Neural cell (in vitro differentiated cells): ENCODE measurements at regions not wholly inside any gene's neighbourhood (a gene's known extent, or its start where the extent isn't known, plus 50 kb on each side); places are given as distances from the start of the nearest gene placed in this dataset.

ENCODE experiments used
- H2AFZ ChIP-seq: fragments of 200-600, 300-800 bp; sonication (generic), shearing (Covaris generic); 2 replicates; pipeline ENCODE4 v1.6.0; 2014; ENCODE audit warnings: low read depth, mild to moderate bottlenecking, antibody characterized with exemption, low read length, moderate library complexity
- H3F3A ChIP-seq: fragments of 200-600 bp; shearing (Covaris generic); 2 replicates; pipeline ENCODE4 v1.6.1; 2016; ENCODE audit warnings: mild to moderate bottlenecking, moderate library complexity, mixed read lengths, antibody characterized with exemption, low read length; ENCODE audit not compliant: insufficient read depth, poor library complexity, severe bottlenecking
- H3K27ac ChIP-seq: fragments of 200-600, 300-800 bp; sonication (generic), shearing (Covaris generic); 2 replicates; pipeline ENCODE4 v1.5.1; 2014; ENCODE audit warnings: mild to moderate bottlenecking, low read length, moderate library complexity
- H3K27me3 ChIP-seq: fragments of 300-800, 200-600 bp; sonication (generic), shearing (Covaris generic); 2 replicates; pipeline ENCODE4 v1.6.0; 2014; ENCODE audit warnings: mild to moderate bottlenecking, low read depth, low read length, moderate library complexity; ENCODE audit not compliant: insufficient read depth
- H3K36me3 ChIP-seq: fragments of 300-800, 200-600 bp; sonication (generic), shearing (Covaris generic); 2 replicates; pipeline ENCODE4 v1.5.1; 2014; ENCODE audit warnings: mild to moderate bottlenecking, antibody characterized with exemption, low read length, moderate library complexity; ENCODE audit not compliant: insufficient read depth
- H3K4me2 ChIP-seq: fragments of 300-800, 200-600 bp; sonication (generic), shearing (Covaris generic); 2 replicates; pipeline ENCODE4 v1.6.0; 2014; ENCODE audit warnings: mild to moderate bottlenecking, low read length
- H3K4me3 ChIP-seq: fragments of 300-800, 200-600 bp; sonication (generic), shearing (Covaris generic); 2 replicates; pipeline ENCODE4 v1.5.1; 2014; ENCODE audit warnings: mild to moderate bottlenecking, low read length, moderate library complexity
- H3K79me2 ChIP-seq: fragments of 200-600 bp; shearing (Covaris generic); replicated peaks from 2 replicates; pipeline ENCODE4 v1.6.0; 2014; ENCODE audit warnings: mild to moderate bottlenecking, low read length, moderate library complexity; ENCODE audit not compliant: insufficient read depth
- H3K9ac ChIP-seq: fragments of 300-800, 200-600 bp; sonication (generic), shearing (Covaris generic); 2 replicates; pipeline ENCODE4 v1.6.1; 2016; ENCODE audit warnings: mild to moderate bottlenecking, low read length, mixed read lengths
- H3K9me2 ChIP-seq: fragments of 200-600 bp; shearing (Covaris generic); 2 replicates; pipeline ENCODE4 v1.6.1; 2016; ENCODE audit warnings: mild to moderate bottlenecking, low read length, mixed read lengths; ENCODE audit not compliant: insufficient read depth
- H3K9me3 ChIP-seq: fragments of 200-600, 300-800 bp; sonication (generic), shearing (Covaris generic); 2 replicates; pipeline ENCODE4 v1.6.1; 2016; ENCODE audit warnings: mild to moderate bottlenecking, mixed run types, low read length, moderate library complexity, mixed read lengths
- H4K20me1 ChIP-seq: fragments of 200-600 bp; shearing (Covaris generic); 2 replicates; pipeline ENCODE4 v1.6.1; 2016; ENCODE audit warnings: mild to moderate bottlenecking, mixed run types; ENCODE audit not compliant: insufficient read depth
- CTCF ChIP-seq: fragments of 450-650 bp; IDR thresholded peaks from 2 replicates; pipeline ENCODE4 v1.5.1; 2014; ENCODE audit warnings: antibody characterized with exemption, mild to moderate bottlenecking, moderate library complexity; ENCODE audit not compliant: poor library complexity, severe bottlenecking
- EP300 ChIP-seq: fragments of 450-650 bp; conservative IDR thresholded peaks from 2 replicates; pipeline ENCODE4 v1.6.1; 2014; ENCODE audit warnings: antibody characterized with exemption, mild to moderate bottlenecking, moderate library complexity; ENCODE audit not compliant: poor library complexity, severe bottlenecking
- EZH2 ChIP-seq: fragments of 200-600, 300-800 bp; shearing (Covaris generic), sonication (generic); IDR thresholded peaks from 2 replicates; pipeline ENCODE4 v1.6.1; 2014; ENCODE audit warnings: antibody characterized with exemption, low read length, borderline replicate concordance, mild to moderate bottlenecking; ENCODE audit not compliant: insufficient read depth, poor library complexity, severe bottlenecking
- MXI1 ChIP-seq: fragments of 450-650 bp; conservative IDR thresholded peaks from 2 replicates; pipeline ENCODE4 v1.6.1; 2014; ENCODE audit warnings: antibody characterized with exemption, mild to moderate bottlenecking; ENCODE audit not compliant: poor library complexity, severe bottlenecking
- POLR2AphosphoS5 ChIP-seq: IDR thresholded peaks from 2 replicates; pipeline ENCODE4 v1.6.1; 2012
- RAD21 ChIP-seq: fragments of 450-650 bp; conservative IDR thresholded peaks from 2 replicates; pipeline ENCODE4 v1.6.1; 2014; ENCODE audit warnings: antibody characterized with exemption, mild to moderate bottlenecking, moderate library complexity
- REST ChIP-seq: IDR thresholded peaks from 2 replicates; pipeline ENCODE4 v1.6.1; 2012; ENCODE audit warnings: borderline replicate concordance
- SMC3 ChIP-seq: fragments of 450-650 bp; conservative IDR thresholded peaks from 2 replicates; pipeline ENCODE4 v1.6.1; 2014; ENCODE audit warnings: antibody characterized with exemption, mild to moderate bottlenecking, moderate library complexity; ENCODE audit not compliant: poor library complexity
- TAF1 ChIP-seq: IDR thresholded peaks from 2 replicates; pipeline ENCODE4 v1.6.1; 2012; ENCODE audit warnings: low read depth

- TF ChIP-seq EZH2 (no peak), SMC3 (no peak), EP300 (no peak), TAF1 (no peak), CTCF (no peak), REST (no peak), POLR2AphosphoS5 (no peak), MXI1 (no peak), RAD21 (no peak)
- Histone ChIP-seq H3K4me3 (no peak overlapping the region), H3F3A (no peaks in the 10 kb centered on the region), H3K79me2 (no peaks in the 10 kb centered on the region), H3K9me3 (no peaks in the 10 kb centered on the region), H4K20me1 (no peaks in the 10 kb centered on the region), H2AFZ (no peak overlapping the region), H3K27ac (no peak overlapping the region), H3K27me3 (no peaks in the 10 kb centered on the region), H3K9me2 (no peaks in the 10 kb centered on the region), H3K9ac (no peak overlapping the region), H3K36me3 (no peaks in the 10 kb centered on the region), H3K4me2 (no peak overlapping the region)
Measured at GRCh38 chr1:168966217-168966616, 140.3 kb upstream of the ATP1B1 start.

- no peak for TF ChIP-seq EP300
- TF ChIP-seq CTCF = no peak
- TF ChIP-seq TAF1 = no peak
- no peak for TF ChIP-seq POLR2AphosphoS5
- no peak for TF ChIP-seq RAD21
- TF ChIP-seq EZH2 = no peak
- no peak for TF ChIP-seq SMC3
- TF ChIP-seq REST = no peak
- no peak for TF ChIP-seq MXI1
- H3K27me3 ChIP-seq = no peaks in the 10 kb centered on the region
- no peaks in the 10 kb centered on the region for H3F3A ChIP-seq
Measured at GRCh38 chr1:168966636-168967035, 139.9 kb upstream of the ATP1B1 start.

More at GRCh38 chr1:168966636-168967035, 139.9 kb upstream of the ATP1B1 start:
- Histone ChIP-seq H2AFZ (no peak overlapping the region), H3K27ac (no peak overlapping the region), H3K9ac (no peak overlapping the region), H3K79me2 (no peaks in the 10 kb centered on the region), H3K36me3 (no peaks in the 10 kb centered on the region), H3K4me2 (no peak overlapping the region), H4K20me1 (no peaks in the 10 kb centered on the region), H3K4me3 (no peak overlapping the region), H3K9me2 (no peaks in the 10 kb centered on the region), H3K9me3 (no peaks in the 10 kb centered on the region)
